ENCODE measurements at regions not wholly inside any gene's neighbourhood (a gene's known extent, or its start where the extent isn't known, plus 50 kb on each side); places are given as distances from the start of the nearest gene placed in this dataset.

GRCh38 chr3:176051766-176052165 is 1145.5 kb downstream of the TBL1XR1 start:
- no CpG with 5 or more reads among the region's 7 CpGs for WGBS (ENCODE audit: extremely low coverage, insufficient read length, low lambda C conversion rate)
- Histone ChIP-seq H2AK5ac (ENCODE audit: insufficient read length, low read length) (no peak overlapping the region), H4K8ac (replicated peaks; ENCODE audit: insufficient read length, low read depth, low read length) (no peak overlapping the region)

More at GRCh38 chr3:176051766-176052165, 1145.5 kb downstream of the TBL1XR1 start:
- Histone ChIP-seq H3K23ac (ENCODE audit: insufficient read length, low read depth, low read length) (no peak overlapping the region), H3K9me3 (ENCODE audit: control insufficient read depth, low read depth, low read length) (no peaks in the 10 kb centered on the region), H3K9ac (ENCODE audit: extremely low read depth, insufficient read length, low read length) (no peak overlapping the region), H3K23me2 (ENCODE audit: insufficient read length, low read depth, low read length, poor library complexity, severe bottlenecking) (no peaks in the 10 kb centered on the region), H3K4me2 (ENCODE audit: insufficient read depth, insufficient read length, low read length) (no peak overlapping the region), H3K79me1 (ENCODE audit: insufficient read depth, low read depth, low read length, poor library complexity, severe bottlenecking) (no peaks in the 10 kb centered on the region), H2BK5ac (ENCODE audit: insufficient read length, low read length) (no peak overlapping the region), H3K4me1 (ENCODE audit: insufficient read depth, low read length) (no peaks in the 10 kb centered on the region), H2BK15ac (ENCODE audit: low read depth, low read length) (no peak overlapping the region), H2BK20ac (ENCODE audit: low read depth, low read length, poor library complexity, severe bottlenecking) (no peak overlapping the region), H3K27ac (ENCODE audit: insufficient read length, low read depth, low read length) (no peak overlapping the region), H2BK12ac (ENCODE audit: insufficient read length, low read depth, low read length) (no peak overlapping the region), H2AFZ (ENCODE audit: low read length) (no peak overlapping the region), H3K4ac (ENCODE audit: low read depth, low read length) (no peak overlapping the region), H2BK120ac (ENCODE audit: low read depth, low read length, poor library complexity, severe bottlenecking) (no peak overlapping the region), H4K91ac (ENCODE audit: insufficient read length, low read depth, low read length) (no peak overlapping the region), H3K27me3 (ENCODE audit: insufficient read depth, low read length) (no peaks in the 10 kb centered on the region), H3K18ac (ENCODE audit: insufficient read length, low read depth, low read length) (no peak overlapping the region), H3K56ac (ENCODE audit: insufficient read length, low read depth, low read length) (no peak overlapping the region), H3T11ph (ENCODE audit: low read length) (no peak overlapping the region), H4K5ac (ENCODE audit: insufficient read length, low read depth, low read length) (no peak overlapping the region), H4K20me1 (ENCODE audit: control insufficient read depth, insufficient read depth, insufficient read length) (no peaks in the 10 kb centered on the region), H3K79me2 (ENCODE audit: insufficient read depth, low read length) (no peaks in the 10 kb centered on the region), H3K14ac (ENCODE audit: insufficient read depth, low read length) (no peak overlapping the region)
- Mint-ChIP-seq H3K9me3 (no peaks in the 10 kb centered on the region; a peak in 1 of 5 replicates), H3K36me3 (ENCODE audit: insufficient read depth in 1 of 3, low read depth in 3 of 3) (no peaks in the 10 kb centered on the region), H3K27ac (no peak overlapping the region), H3K4me3 (no peak overlapping the region), H3K27me3 (ENCODE audit: low read depth) (no peaks in the 10 kb centered on the region), H3K4me1 (peaks cover 0 to 4% of the 10 kb centered on the region in 2 experiments; a peak in 2 of 4 replicates)
- no peak for DNase-seq
- TF ChIP-seq CTCF (conservative IDR thresholded peaks at IDR 0.05): no peak

Measured in H9 (cell line).